ENCODE measurements at regions not wholly inside any gene's neighbourhood (a gene's known extent, or its start where the extent isn't known, plus 50 kb on each side); places are given as distances from the start of the nearest gene placed in this dataset.

DNA sequence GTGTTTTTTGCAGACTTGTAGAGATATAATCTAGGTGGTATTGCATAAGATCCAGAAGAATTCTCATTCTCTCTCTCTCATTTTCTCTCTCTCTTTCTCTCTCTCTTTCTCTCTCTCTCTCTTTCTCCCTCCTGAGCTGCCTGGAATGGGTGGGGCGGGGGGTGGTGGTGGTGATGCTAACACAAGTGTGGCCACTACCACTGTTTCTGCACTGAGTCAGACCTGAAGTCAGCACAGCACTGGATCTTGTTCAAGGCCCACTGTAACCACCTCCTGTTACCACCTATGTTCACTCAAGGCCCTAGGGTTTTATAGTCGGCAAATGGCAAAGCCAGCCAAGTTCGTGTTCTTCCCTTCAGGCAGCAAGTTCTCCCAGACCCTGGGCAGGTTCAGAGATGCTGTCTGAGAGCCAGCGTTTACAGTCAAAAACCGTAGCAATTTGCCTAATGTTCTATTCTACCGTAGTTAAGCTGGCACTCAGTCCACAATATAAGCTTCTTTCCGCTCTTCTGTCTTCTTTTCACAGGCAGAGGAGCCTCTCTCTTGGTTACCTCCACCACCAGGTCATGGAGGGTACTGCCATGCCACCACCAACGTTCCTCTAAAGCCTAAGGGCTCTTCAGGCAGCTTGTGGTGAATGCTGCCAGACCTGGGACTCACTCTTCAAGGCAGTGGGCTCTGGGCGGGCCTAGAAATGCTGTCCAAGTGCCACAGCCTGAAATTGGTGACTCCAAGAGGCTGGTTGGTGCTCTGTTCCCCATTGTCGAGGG lies 235.7 kb upstream of the PRR16 start:
- no peak overlapping the region for H3K4me3 Mint-ChIP-seq
- ATAC-seq (replicated peaks in 1 of 2) (no peak), DNase-seq (no peak)
- no peaks in the 10 kb centered on the region for H3K36me3 Mint-ChIP-seq (ENCODE audit: insufficient read depth in 2 of 2)
- no peaks in the 10 kb centered on the region for H3K27me3 Mint-ChIP-seq (ENCODE audit: low read depth)
- peak overlapping the region; percentile 55 for H3K27ac Mint-ChIP-seq
- H3K9me3 Mint-ChIP-seq, result peaks cover 0 to 14% of the 10 kb centered on the region in 2 donors
- H3K4me1 Mint-ChIP-seq (ENCODE audit: low read depth), result no peaks in the 10 kb centered on the region

DNA sequence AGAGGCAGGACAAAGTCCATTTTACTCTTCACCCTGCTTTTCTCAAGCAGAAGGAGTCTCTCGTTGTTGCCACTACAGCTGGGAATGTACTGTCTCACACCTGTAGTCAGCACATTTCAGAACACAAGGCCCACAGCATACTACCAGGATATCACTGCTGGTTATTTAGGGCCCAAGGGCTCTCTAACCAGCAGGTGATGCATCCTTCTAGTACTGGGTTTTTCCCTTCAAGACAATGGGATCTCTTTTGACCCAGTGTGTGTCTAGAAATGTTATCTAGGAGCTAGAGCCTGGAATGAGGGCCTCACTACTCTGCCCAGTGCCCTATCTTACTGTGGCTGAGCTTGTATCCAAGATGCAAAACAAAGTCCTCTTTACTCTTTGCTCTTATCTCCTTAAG lies 235.1 kb upstream of the PRR16 start:
- Mint-ChIP-seq H3K27ac (no peak overlapping the region), H3K27me3 (ENCODE audit: low read depth) (no peaks in the 10 kb centered on the region), H3K36me3 (ENCODE audit: insufficient read depth in 2 of 2) (no peaks in the 10 kb centered on the region), H3K9me3 (peaks cover 0 to 12% of the 10 kb centered on the region in 2 donors), H3K4me1 (ENCODE audit: low read depth) (no peaks in the 10 kb centered on the region), H3K4me3 (no peak overlapping the region)
- ATAC-seq (replicated peaks in 1 of 2) (no peak), DNase-seq (no peak)

DNA sequence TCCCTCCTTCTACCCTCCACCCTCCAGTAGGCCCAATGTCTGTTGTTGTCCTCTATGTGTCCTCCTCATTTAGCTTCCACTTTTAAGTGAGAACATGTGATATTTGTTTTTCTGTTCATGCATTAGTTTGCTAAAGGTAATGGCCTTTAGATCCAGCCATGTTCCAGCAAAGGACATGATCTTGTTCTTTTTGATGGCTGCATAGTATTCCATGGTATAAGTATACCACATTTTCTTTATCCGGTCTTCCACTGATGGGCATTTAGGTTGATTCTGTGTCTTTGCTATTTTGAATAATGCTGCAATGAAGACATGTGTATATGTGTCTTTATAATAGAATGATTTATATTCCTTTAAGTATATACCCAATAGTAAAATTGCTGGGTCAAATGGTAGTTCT lies 232.5 kb upstream of the PRR16 start:
- DNase-seq, result no peak
- Mint-ChIP-seq H3K4me3 (no peak overlapping the region), H3K36me3 (ENCODE audit: insufficient read depth in 2 of 2) (no peaks in the 10 kb centered on the region), H3K4me1 (ENCODE audit: low read depth) (no peaks in the 10 kb centered on the region), H3K9me3 (peaks cover 4 to 10% of the 10 kb centered on the region in 2 donors), H3K27ac (no peak overlapping the region), H3K27me3 (ENCODE audit: low read depth) (no peaks in the 10 kb centered on the region)
- no peak for ATAC-seq (replicated peaks in 1 of 2)

DNA sequence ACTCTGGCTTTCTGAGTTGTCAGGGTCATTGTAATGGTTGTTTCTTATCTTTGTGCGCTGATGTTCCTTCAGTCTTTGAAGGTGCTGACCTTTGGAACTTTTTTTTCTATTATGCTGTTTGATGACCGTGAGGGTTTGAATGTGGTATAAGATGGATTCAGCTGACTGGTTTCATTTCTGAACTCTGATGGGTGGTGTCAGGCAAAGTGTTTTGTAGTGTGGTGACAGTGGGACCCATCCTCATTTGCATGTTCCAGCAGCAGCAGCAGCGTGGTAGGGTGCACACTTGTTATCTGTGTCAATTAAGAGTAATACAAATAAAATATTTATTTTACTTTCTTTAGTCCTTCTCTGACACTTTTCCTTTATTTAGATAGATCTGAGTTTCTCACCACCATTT lies 227.7 kb upstream of the PRR16 start:
- DNase-seq (no peak), ATAC-seq (replicated peaks in 1 of 2) (no peak)
- Mint-ChIP-seq H3K36me3 (ENCODE audit: insufficient read depth in 2 of 2) (no peaks in the 10 kb centered on the region), H3K4me1 (ENCODE audit: low read depth) (no peaks in the 10 kb centered on the region), H3K27me3 (ENCODE audit: low read depth) (no peaks in the 10 kb centered on the region), H3K27ac (no peak overlapping the region), H3K4me3 (no peak overlapping the region), H3K9me3 (peaks cover 7 to 10% of the 10 kb centered on the region in 2 donors)

DNA sequence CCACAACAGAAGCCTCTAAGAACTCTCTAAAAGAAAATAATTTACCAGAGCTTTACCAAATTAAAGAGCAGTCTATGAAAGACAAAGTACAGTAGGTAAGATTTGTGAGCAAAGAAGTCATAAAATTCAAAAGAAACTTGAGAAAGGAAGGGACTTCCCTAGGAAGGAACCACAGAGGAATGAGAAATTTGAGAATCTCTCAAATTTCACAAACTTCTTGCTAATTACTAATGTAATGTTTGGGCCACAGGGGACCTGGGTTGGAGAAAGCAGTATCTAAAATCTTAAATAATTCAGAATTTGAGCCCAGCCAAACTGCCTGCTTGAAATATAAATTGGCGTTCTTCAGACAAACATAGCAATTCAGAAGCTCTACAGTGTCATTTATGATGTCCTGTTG lies 225.0 kb upstream of the PRR16 start:
- Mint-ChIP-seq H3K4me1 (ENCODE audit: low read depth) (no peaks in the 10 kb centered on the region), H3K36me3 (ENCODE audit: insufficient read depth in 2 of 2) (no peaks in the 10 kb centered on the region), H3K4me3 (no peak overlapping the region), H3K27me3 (ENCODE audit: low read depth) (no peaks in the 10 kb centered on the region), H3K9me3 (peaks cover 7 to 8% of the 10 kb centered on the region in 2 donors), H3K27ac (no peak overlapping the region)
- ATAC-seq (replicated peaks in 1 of 2), result no peak
- DNase-seq, result no peak

DNA sequence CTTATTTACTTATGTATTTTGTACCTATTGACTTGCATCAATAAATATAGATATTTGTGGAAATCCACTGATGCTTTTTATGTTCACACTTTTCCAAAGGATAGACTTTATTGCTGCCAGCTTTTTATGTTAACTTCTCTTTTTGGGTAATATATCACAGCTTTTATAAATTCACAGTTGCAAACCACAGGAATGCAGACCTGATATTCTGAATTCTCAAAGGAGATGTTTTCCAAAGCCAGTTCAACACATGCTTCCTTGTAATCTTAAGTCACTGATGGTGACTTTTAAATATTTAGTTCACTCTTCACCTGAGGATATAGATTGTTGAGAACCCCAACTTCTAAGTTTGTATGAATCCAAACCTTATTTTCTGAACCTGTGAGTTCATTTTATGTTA lies 223.4 kb upstream of the PRR16 start:
- H3K9me3 Mint-ChIP-seq, result peaks cover 3 to 8% of the 10 kb centered on the region in 2 donors
- no peak overlapping the region for H3K4me3 Mint-ChIP-seq
- no peaks in the 10 kb centered on the region for H3K36me3 Mint-ChIP-seq (ENCODE audit: insufficient read depth in 2 of 2)
- no peaks in the 10 kb centered on the region for H3K27me3 Mint-ChIP-seq (ENCODE audit: low read depth)
- DNase-seq (no peak), ATAC-seq (replicated peaks in 1 of 2) (no peak)
- no peak overlapping the region for H3K27ac Mint-ChIP-seq
- no peaks in the 10 kb centered on the region for H3K4me1 Mint-ChIP-seq (ENCODE audit: low read depth)

DNA sequence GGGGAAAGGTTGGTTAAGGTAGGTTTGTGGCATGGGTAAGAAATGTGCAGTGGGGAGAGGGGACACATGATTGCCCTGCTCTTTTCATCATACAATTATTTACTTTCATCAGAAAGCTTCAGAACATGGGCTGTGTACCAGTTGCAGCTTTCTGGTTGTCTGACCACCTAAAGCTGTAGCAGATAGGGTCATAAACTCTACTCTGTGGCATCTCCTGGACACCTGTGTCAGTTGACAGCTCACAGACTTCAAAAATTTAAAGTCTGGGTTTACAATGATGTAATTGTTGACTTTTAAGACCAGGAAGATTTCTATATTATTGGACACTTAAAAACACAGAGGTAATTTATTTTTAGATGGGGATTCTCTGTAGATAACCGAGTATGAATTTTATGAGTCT lies 222.7 kb upstream of the PRR16 start:
- H3K27ac Mint-ChIP-seq, result no peak overlapping the region
- no peaks in the 10 kb centered on the region for H3K36me3 Mint-ChIP-seq (ENCODE audit: insufficient read depth in 2 of 2)
- ATAC-seq (replicated peaks in 1 of 2) (no peak), DNase-seq (no peak)
- no peaks in the 10 kb centered on the region for H3K4me1 Mint-ChIP-seq (ENCODE audit: low read depth)
- no peak overlapping the region for H3K4me3 Mint-ChIP-seq
- H3K27me3 Mint-ChIP-seq (ENCODE audit: low read depth), result no peaks in the 10 kb centered on the region
- peaks cover 3 to 6% of the 10 kb centered on the region in 2 donors for H3K9me3 Mint-ChIP-seq

DNA sequence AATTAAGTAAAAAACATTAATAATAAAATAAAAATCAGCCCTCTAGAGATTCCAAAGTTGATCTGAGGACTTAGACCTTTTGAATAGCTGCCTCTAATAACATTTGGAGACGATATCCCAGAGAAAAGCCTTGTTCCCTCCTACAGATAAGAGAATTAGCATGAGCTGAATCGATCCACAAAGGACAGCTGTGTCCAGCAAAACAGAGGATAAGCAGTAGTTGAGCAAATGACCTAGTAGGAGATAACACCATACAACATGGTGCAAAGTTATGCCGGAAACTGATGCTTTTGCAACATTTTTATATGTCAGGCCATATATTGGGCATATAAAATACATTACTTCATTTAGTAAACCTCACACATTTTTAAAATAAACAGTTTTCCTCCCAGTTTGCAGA lies 212.2 kb upstream of the PRR16 start:
- H3K4me1 Mint-ChIP-seq (ENCODE audit: low read depth), result no peaks in the 10 kb centered on the region
- H3K27me3 Mint-ChIP-seq (ENCODE audit: low read depth), result no peaks in the 10 kb centered on the region
- peaks cover 0 to 2% of the 10 kb centered on the region in 2 donors for H3K9me3 Mint-ChIP-seq
- H3K4me3 Mint-ChIP-seq, result no peak overlapping the region
- DNase-seq (no peak), ATAC-seq (replicated peaks in 1 of 2) (no peak)
- H3K36me3 Mint-ChIP-seq (ENCODE audit: insufficient read depth in 2 of 2), result no peaks in the 10 kb centered on the region
- H3K27ac Mint-ChIP-seq, result no peak overlapping the region

DNA sequence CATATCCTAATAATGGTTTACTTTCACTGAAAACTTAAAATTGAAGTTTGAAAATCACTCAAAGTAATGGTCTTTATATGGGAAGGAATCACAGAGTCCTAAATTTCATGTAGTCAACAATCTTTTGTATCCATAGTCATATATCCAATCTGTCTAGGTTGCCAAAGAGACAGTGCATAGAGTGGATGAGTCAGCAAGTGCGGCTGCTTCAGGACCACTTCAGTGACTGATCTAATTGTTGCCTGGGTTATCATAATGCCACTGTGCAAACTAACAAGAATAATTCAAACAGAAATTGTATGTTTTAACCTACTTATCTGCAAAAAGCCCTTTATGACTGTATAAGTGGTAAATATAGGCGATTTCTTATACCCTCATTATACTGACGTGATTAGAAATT lies 211.3 kb upstream of the PRR16 start:
- H3K9me3 Mint-ChIP-seq, result peaks cover 0 to 2% of the 10 kb centered on the region in 2 donors
- no peaks in the 10 kb centered on the region for H3K4me1 Mint-ChIP-seq (ENCODE audit: low read depth)
- DNase-seq (no peak), ATAC-seq (replicated peaks in 1 of 2) (no peak)
- H3K4me3 Mint-ChIP-seq, result no peak overlapping the region
- H3K27me3 Mint-ChIP-seq (ENCODE audit: low read depth), result no peaks in the 10 kb centered on the region
- no peak overlapping the region for H3K27ac Mint-ChIP-seq
- no peaks in the 10 kb centered on the region for H3K36me3 Mint-ChIP-seq (ENCODE audit: insufficient read depth in 2 of 2)

DNA sequence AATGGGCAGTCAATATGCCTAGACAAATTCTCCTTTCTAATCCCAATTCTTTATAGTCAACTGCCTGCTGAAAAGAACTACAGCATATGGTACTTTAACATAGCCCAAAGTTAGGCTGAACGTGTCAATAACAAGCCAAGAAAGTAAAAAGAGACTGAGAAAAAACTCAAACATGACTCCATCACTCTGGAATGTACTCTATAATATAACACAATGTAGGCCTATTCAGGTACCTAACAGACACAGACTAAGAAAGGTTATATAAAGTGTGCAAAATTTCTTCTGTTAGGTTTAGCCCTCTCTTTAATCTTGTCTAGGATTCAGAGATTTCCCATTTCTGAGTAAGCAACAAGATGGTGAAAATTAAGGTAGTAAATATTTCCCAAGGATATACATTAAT lies 209.7 kb upstream of the PRR16 start:
- ATAC-seq (replicated peaks in 1 of 2) (no peak), DNase-seq (no peak)
- H3K36me3 Mint-ChIP-seq (ENCODE audit: insufficient read depth in 2 of 2), result no peaks in the 10 kb centered on the region
- H3K27ac Mint-ChIP-seq, result no peak overlapping the region
- no peaks in the 10 kb centered on the region for H3K4me1 Mint-ChIP-seq (ENCODE audit: low read depth)
- no peaks in the 10 kb centered on the region for H3K27me3 Mint-ChIP-seq (ENCODE audit: low read depth)
- no peak overlapping the region for H3K4me3 Mint-ChIP-seq
- peaks cover 0 to 2% of the 10 kb centered on the region in 2 donors for H3K9me3 Mint-ChIP-seq

DNA sequence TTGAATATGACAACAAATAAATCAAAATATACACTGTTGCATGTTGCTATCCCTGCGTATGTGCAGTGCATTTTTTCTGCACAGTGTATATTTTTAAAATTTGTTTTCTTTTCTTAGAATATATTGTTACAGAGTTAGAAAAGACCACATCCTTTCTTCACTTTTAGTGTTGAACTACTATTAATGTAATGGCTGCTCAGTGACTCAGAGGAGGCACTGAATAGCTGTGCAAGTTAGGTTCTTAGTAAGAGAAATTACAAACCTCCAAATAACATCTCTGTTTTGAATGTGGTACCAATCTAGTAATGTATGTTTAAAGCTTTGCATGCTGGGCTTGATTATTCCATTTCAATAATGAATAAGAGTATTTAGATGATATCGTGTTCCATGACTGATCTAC lies 208.9 kb upstream of the PRR16 start:
- H3K4me3 Mint-ChIP-seq, result no peak overlapping the region
- DNase-seq (no peak), ATAC-seq (replicated peaks in 1 of 2) (no peak)
- H3K27me3 Mint-ChIP-seq (ENCODE audit: low read depth), result no peaks in the 10 kb centered on the region
- H3K9me3 Mint-ChIP-seq, result no peaks in the 10 kb centered on the region
- no peaks in the 10 kb centered on the region for H3K4me1 Mint-ChIP-seq (ENCODE audit: low read depth)
- no peaks in the 10 kb centered on the region for H3K36me3 Mint-ChIP-seq (ENCODE audit: insufficient read depth in 2 of 2)
- no peak overlapping the region for H3K27ac Mint-ChIP-seq

DNA sequence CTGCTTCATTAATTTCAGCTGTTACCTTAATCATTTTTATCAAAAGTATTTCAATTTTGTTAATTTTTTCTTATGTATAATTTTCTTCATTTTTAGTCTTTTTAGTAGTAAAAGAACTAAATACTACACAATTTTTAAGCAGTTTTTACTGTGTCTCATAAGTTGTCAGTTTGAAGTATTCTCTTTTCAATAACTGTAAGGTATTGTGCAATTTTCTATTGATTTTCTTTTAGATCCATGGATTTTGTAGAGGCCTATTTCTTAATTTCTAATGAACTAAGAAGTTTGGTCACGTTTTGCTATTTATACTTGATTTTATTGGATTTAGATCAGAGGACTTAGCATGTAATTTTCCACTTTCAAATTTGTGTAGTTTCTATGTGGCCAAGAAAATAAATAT lies 207.7 kb upstream of the PRR16 start:
- DNase-seq (no peak), ATAC-seq (replicated peaks in 1 of 2) (no peak)
- H3K4me3 Mint-ChIP-seq, result no peak overlapping the region
- H3K9me3 Mint-ChIP-seq, result no peaks in the 10 kb centered on the region
- H3K4me1 Mint-ChIP-seq (ENCODE audit: low read depth), result no peaks in the 10 kb centered on the region
- H3K27me3 Mint-ChIP-seq (ENCODE audit: low read depth), result no peaks in the 10 kb centered on the region
- H3K27ac Mint-ChIP-seq, result no peak overlapping the region
- H3K36me3 Mint-ChIP-seq (ENCODE audit: insufficient read depth in 2 of 2), result no peaks in the 10 kb centered on the region

DNA sequence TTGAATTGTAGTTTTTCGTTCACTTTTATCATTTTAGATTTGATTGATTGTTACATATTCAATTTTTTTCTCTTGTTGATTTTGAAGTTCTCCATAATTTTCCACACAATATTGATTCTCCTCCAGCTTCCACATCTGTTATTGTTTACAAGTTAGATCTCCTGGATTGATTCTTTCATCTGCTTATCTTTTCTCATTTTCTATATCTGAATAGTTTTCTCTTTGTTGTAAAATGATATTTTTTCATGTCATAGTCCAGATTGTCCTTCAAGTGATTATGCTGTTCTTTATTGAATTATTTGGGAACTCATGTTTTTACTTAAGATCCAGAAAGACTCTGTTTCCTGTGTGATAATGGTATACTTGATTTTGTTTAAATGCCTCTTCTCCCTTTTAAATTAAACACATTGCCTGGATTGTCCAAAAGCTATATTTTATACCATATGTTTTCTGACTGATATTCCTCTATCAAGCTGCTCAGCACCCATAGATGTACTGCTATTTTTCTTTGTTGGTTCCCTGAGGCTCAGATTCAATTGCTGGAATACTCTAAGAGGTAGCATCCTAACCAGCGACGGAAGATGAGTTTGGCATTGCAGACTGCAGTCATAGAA lies 206.6 kb upstream of the PRR16 start:
- H3K9me3 Mint-ChIP-seq, result no peaks in the 10 kb centered on the region
- H3K4me3 Mint-ChIP-seq, result no peak overlapping the region
- ATAC-seq (replicated peaks in 1 of 2) (no peak), DNase-seq (no peak)
- H3K27me3 Mint-ChIP-seq (ENCODE audit: low read depth), result no peaks in the 10 kb centered on the region
- H3K27ac Mint-ChIP-seq, result no peak overlapping the region
- no peaks in the 10 kb centered on the region for H3K36me3 Mint-ChIP-seq (ENCODE audit: insufficient read depth in 2 of 2)
- H3K4me1 Mint-ChIP-seq (ENCODE audit: low read depth), result no peaks in the 10 kb centered on the region

DNA sequence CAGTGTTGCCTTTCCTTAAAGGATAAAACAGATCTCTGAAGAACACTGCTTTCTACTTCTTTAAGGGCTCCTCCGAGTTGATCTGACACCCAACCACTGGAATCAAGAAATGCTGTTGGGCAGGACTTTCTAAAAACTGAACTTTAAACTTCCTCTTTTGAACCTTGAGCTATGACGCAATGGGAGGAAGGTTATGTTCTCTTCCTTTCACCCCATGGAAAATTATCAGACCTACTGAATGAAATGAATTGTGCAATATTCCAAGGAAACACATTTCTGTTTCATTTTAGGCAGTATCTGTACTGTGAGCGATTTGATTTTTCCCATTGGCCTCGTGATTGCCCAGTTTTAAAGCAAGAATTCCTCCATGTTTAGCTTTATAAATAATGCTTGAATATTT lies 206.0 kb upstream of the PRR16 start:
- Mint-ChIP-seq H3K27me3 (ENCODE audit: low read depth) (no peaks in the 10 kb centered on the region), H3K4me1 (ENCODE audit: low read depth) (no peaks in the 10 kb centered on the region), H3K36me3 (ENCODE audit: insufficient read depth in 2 of 2) (no peaks in the 10 kb centered on the region), H3K9me3 (no peaks in the 10 kb centered on the region), H3K27ac (no peak overlapping the region), H3K4me3 (no peak overlapping the region)
- DNase-seq, result no peak
- no peak for ATAC-seq (replicated peaks in 1 of 2)
